NCI-H128 (cell line): ENCODE measurements at regions not wholly inside any gene's neighbourhood (a gene's known extent, or its start where the extent isn't known, plus 50 kb on each side); places are given as distances from the start of the nearest gene placed in this dataset.

Experiments used
- DNase-seq: peaks from one replicate; lab custom pipeline; 2025; ENCODE audit not compliant: unreplicated experiment; lab: John Stamatoyannopoulos, UW

DNA sequence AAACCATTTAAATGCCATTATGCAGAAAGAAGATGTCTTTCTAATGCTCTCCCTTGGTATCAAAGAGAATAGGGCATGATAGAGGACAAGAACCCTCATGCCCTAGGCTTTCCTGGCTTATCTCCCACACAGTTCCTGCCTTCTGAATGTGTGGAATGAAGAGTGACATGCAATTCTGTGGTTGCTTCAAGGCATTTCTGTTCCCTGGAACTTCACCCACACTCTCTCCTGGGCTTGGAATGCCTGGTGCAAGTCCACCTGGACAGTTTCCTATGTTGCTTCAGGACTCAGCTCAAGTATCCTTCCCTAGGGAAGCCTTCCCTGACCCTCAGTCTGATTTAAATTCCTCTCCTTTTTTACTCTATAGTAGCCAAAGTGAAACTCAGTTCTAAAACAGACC, 53.8 kb upstream of the DRD2 start:
- DNase-seq, result no peak

- DNase-seq, result no peak
Observed at GRCh38 chr11:113526521-113526920, 51.3 kb upstream of the DRD2 start.
